EL (cell line): ENCODE measurements at regions not wholly inside any gene's neighbourhood (a gene's known extent, or its start where the extent isn't known, plus 50 kb on each side); places are given as distances from the start of the nearest gene placed in this dataset.

Experiments
- DNase-seq: peaks from one replicate; pipeline ENCODE4 v3.0.0-alpha.2; 2016

GRCh38 chr9:36764364-36765076 lies 191.8 kb downstream of the MELK start:
- no peak for DNase-seq

- DNase-seq: no peak
Observed at GRCh38 chr9:36765077-36765390, 192.3 kb downstream of the MELK start.

DNA sequence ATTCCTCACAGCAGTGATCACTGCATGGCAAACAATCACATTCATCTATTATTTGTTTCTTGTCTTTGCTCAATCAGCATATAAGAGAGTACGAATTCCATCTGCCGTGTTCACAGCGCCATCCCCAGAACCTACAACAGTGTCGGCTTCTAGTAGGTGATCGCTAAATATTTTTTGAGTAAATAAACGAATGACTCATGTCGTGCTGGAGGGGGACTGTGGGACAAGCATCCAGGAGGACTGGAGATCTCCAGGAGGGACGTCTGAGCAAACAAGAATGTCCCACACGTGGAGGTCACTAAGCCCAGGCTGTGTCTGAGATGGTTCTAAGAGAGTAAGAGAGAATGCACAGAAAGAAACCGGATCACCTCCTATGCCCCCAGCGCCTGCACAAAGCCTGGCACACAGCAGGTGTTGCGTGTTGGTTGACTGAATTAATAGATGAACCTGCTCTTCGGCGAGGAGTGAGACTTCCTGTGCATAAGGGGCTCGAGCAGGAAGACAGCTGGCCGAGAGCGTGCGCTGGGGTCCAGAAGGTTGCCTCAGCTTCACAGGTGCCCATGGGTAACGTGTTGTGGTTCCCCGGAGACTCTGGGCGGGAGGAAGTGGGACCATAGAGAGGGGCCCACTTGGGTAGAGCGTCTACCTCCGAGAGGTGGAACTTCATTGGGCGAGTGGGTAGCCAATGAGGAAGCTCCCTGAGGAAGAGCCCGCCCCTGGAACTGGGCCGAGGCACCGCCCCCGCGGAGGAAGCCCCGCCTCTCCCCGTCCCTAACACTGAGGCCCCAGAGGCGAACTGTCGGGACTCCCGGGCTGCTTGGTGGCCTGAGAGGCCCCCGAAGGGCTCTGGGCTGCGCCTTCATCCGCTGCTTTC lies 193.0 kb downstream of the MELK start:
- peak; percentile 56 for DNase-seq

DNA sequence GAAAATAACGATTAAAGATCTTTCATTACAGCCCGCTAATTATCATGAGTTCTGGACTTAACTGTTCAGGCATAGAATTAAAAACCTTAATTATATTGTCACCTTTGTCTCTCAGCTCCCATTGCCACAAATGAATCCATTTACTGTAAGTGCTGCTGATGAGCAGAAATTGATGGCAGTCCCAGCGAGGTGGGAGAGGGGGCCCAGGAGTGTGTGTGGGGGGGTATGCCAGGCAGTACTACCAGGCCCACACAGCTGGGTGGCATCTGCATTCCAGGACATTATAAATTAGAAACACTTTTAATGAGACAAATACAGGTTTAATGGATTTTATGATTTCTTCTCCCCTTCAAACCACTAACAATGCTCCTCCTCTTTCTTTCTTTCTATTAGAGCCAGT lies 196.0 kb downstream of the MELK start:
- DNase-seq: no peak

DNA sequence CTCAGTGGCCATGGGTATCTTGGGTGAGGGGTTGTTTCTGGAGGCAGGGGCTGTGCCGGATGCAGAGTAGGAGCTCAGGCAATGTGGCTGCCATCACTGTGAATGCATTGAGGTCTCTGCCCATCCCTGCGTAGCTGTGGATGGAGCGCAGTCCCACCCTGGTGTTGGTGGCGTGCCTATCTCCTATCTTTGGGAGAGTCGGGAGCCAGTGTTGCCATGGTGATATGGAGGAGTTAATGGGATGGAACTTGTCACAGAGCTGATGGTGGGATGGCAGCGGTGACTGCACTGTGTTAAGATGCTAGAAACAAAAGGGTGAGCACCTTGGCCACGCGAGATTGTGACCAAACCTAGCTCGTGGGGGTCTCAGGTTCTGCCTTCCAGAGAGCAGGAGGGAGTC lies 197.3 kb downstream of the MELK start:
- DNase-seq: no peak

DNA sequence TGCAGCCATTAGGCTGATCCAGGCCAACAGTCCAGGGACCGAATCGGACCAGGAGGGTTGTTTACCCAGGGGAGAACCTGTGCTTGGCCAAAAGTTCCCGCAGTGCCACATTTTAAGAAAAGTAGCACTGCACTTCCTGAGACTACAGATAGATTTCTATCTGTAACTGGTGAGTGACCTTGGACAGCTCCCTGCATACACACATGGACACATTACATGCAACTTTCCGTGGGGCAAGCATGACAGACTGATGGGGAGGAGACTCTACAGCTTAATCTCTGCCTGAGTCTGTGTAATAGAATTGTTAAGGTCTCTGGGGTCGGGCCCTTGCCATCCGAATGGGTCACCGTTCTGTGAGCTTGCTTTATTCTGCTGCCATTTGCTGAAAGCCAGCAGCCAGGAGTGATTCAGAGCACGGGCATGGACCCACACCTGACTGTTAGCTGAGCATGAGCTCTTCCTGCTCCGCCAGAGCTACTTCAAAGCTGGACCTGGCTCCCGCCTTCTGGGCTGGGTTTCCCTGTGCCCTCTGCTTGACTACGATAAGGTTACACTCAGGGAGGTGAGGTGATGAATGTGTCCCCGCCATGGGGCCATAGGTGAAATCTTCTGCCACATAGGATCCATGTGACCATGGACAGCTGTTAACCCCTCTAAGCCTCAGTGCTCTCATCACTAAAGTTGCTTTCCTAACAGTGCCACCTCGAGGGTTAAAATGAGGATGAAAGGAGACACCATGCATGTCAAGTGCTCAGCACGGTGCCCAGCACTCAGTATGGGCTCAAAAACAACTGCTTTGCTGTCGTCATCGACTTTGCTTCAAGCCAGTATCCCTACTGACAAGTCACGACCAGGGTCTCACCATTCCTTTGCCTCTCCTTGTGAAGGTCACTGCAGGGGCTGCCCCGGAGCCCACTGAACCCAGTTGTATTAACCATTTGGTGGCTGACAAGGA lies 200.0 kb downstream of the MELK start:
- peak; percentile 15 for DNase-seq

- no peak for DNase-seq
Observed at GRCh38 chr9:36778682-36779081, 206.0 kb downstream of the MELK start.

DNA sequence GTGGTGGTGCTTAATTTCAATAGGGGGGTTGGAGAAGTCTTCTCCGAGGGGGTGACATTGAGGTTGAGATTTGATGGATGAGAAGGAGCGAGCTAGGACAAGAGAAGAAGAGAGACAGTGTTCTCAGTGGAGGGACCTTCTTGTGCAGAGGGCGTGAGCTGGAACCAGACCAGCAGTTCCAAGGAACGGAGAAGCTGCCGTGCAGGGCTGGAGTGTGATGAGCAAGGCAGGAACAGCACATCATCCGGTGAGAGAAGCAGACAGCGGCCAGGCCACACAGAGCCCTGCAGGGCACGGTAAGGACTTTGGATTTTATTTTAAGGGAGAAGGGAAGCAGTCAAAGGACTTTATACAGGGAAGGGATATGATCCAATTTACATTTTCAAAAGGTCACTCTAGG lies 206.9 kb downstream of the MELK start:
- no peak for DNase-seq

GRCh38 chr9:36780186-36780585 lies 207.5 kb downstream of the MELK start:
- DNase-seq: no peak

GRCh38 chr9:36781533-36781932 lies 208.8 kb downstream of the MELK start:
- DNase-seq: peak; percentile 9
